Loucy (cell line): ENCODE measurements at regions not wholly inside any gene's neighbourhood (a gene's known extent, or its start where the extent isn't known, plus 50 kb on each side); places are given as distances from the start of the nearest gene placed in this dataset.

Experiments
- EZH2phosphoT487 ChIP-seq: fragments of 200-600 bp; IDR thresholded peaks from 2 replicates; pipeline ENCODE4 v1.6.1; 2018; ENCODE audit warnings: antibody characterized with exemption, mild to moderate bottlenecking, moderate library complexity, borderline replicate concordance
- TF ChIP-seq, protein P1 (sequence below): fragments of 200-600 bp; sonication (generic); conservative IDR thresholded peaks from 2 replicates; pipeline ENCODE4 v1.5.1; 2014; ENCODE audit warnings: mild to moderate bottlenecking, antibody characterized with exemption, low read length

DNA sequence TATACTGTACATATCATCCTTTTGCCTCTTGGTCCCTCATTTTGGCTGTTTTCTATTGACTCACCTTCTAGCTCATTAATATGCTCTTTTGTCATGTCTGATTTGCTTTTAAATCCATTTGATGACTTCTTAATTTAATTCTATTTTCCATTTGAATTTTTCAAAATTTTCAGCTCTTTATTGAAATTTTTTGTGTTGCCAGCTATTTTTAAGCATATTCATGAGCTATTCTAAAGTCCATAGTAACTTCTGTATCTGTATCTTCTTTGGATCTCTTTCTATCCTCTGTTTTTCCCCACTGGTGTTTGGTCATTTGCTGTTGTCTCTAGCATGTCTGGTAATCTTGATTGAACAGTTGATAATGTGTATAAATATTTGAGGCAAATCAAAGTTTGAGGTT is 227.8 kb downstream of the NDUFA10 start:
- TF ChIP-seq, protein P1, sequence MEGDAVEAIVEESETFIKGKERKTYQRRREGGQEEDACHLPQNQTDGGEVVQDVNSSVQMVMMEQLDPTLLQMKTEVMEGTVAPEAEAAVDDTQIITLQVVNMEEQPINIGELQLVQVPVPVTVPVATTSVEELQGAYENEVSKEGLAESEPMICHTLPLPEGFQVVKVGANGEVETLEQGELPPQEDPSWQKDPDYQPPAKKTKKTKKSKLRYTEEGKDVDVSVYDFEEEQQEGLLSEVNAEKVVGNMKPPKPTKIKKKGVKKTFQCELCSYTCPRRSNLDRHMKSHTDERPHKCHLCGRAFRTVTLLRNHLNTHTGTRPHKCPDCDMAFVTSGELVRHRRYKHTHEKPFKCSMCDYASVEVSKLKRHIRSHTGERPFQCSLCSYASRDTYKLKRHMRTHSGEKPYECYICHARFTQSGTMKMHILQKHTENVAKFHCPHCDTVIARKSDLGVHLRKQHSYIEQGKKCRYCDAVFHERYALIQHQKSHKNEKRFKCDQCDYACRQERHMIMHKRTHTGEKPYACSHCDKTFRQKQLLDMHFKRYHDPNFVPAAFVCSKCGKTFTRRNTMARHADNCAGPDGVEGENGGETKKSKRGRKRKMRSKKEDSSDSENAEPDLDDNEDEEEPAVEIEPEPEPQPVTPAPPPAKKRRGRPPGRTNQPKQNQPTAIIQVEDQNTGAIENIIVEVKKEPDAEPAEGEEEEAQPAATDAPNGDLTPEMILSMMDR = no peak
- TF ChIP-seq EZH2phosphoT487 = no peak
